Activated CD4-positive, alpha-beta T cell treated with anti-CD3 and anti-CD28 coated beads, Interleukin-2, amount 10 ng/mL, durations not matched to agents 24 days and 14 days (primary cell): ENCODE measurements at regions not wholly inside any gene's neighbourhood (a gene's known extent, or its start where the extent isn't known, plus 50 kb on each side); places are given as distances from the start of the nearest gene placed in this dataset.
"Not testable (repeated sequence)": the region's sequence is repeated elsewhere in the genome, so short reads cannot be mapped to it uniquely, and the experiment has no call there.

Experiments used
- DNase-seq: peaks from one replicate; pipeline ENCODE4 v3.0.0; 2022
- H3K27ac Mint-ChIP-seq: one replicate; pipeline ENCODE4 v1.8.0; 2022; ENCODE audit warnings: mild to moderate bottlenecking, mixed read lengths
- H3K27me3 Mint-ChIP-seq: one replicate; pipeline ENCODE4 v1.8.0; 2022; ENCODE audit warnings: mixed read lengths
- H3K36me3 Mint-ChIP-seq: one replicate; pipeline ENCODE4 v1.8.0; 2022; ENCODE audit warnings: low read depth, mild to moderate bottlenecking, mixed read lengths
- H3K4me1 Mint-ChIP-seq: one replicate; pipeline ENCODE4 v1.8.0; 2021; ENCODE audit warnings: mixed read lengths
- H3K4me3 Mint-ChIP-seq: one replicate; pipeline ENCODE4 v1.8.0; 2022; ENCODE audit warnings: mild to moderate bottlenecking, moderate library complexity, mixed read lengths
- H3K9me3 Mint-ChIP-seq: one replicate; pipeline ENCODE4 v1.8.0; 2021; ENCODE audit warnings: mixed read lengths
- intact Hi-C: fragments of 100-400 bp; cut with micrococcal nuclease; formaldehyde crosslinking; loops from one replicate; pipeline ENCODE4 v1.15.1; 2023

DNA sequence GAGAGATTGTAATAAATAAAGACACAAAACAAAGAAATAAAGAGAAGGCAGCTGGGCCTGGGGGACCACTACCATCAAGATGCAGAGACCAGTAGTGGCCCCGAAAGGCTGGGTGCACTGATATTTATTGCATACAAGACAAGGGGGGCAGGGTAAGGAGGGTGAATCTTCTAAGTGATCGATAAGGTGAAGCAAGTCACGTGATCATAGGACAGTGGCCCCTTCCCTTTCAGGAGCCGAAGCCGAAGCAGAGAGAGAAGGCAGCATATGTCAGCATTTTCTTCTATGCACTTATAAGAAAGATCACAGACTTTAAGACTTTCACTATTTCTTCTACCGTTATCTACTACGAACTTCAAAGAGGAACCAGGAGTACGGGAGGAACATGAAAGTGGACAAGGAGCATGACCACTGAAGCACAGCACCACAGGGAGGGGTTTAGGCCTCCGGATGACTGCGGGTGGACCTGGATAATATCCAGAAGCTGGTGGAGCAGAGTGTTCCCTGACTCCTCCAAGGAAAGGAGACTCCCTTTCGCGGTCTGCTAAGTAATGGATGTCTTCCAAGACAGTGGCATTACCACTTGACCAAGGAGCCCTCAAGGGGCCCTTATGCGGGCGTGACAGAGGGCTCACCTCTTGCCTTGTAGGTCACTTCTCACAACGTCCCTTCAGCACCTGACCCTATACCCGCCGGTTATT lies 126.4 kb downstream of the RBM46 start:
- H3K9me3 Mint-ChIP-seq, DNase-seq, H3K4me1 Mint-ChIP-seq, H3K36me3 Mint-ChIP-seq, intact Hi-C loops, H3K27me3 Mint-ChIP-seq, H3K27ac Mint-ChIP-seq, H3K4me3 Mint-ChIP-seq: not testable (repeated sequence)

DNA sequence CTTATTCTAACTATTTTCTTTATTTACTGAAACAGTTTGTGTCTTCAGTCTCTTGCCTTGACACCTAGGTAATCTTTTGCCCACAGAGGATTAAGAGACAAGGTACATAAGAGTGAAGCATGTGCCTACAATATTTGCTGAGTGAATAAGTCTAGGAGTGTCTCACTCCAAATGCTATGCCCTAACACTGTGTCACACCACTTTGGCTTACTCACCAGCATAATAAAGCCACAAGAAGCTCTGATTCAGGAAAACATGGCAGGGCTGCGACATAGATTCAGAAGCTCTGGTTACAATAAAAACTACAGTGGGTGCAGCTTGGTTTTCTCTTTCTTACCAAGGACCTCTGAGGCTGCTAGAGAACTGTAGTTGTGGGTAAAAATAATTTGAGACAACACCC lies 127.1 kb downstream of the RBM46 start:
- Mint-ChIP-seq H3K36me3 (no peaks in the 10 kb centered on the region), H3K4me1 (no peaks in the 10 kb centered on the region), H3K4me3 (no peak overlapping the region), H3K27ac (no peak overlapping the region), H3K27me3 (no peaks in the 10 kb centered on the region), H3K9me3 (no peaks in the 10 kb centered on the region)
- no peak for DNase-seq
- intact Hi-C loops = no loop called here

GRCh38 chr4:154911097-154911496 lies 130.0 kb downstream of the RBM46 start:
- Mint-ChIP-seq H3K27me3 (no peaks in the 10 kb centered on the region), H3K4me3 (no peak overlapping the region), H3K4me1 (no peaks in the 10 kb centered on the region), H3K9me3 (no peaks in the 10 kb centered on the region), H3K27ac (no peak overlapping the region), H3K36me3 (no peaks in the 10 kb centered on the region)
- no peak for DNase-seq
- intact Hi-C loops = no loop called here

- Mint-ChIP-seq H3K4me1 (no peaks in the 10 kb centered on the region), H3K27ac (no peak overlapping the region), H3K4me3 (no peak overlapping the region), H3K27me3 (no peaks in the 10 kb centered on the region), H3K36me3 (no peaks in the 10 kb centered on the region), H3K9me3 (no peaks in the 10 kb centered on the region)
- intact Hi-C loops = no loop called here
- no peak for DNase-seq
These were observed 130.6 kb downstream of the RBM46 start for GRCh38 chr4:154911608-154912098.

GRCh38 chr4:154916068-154916467 lies 135.0 kb downstream of the RBM46 start:
- Mint-ChIP-seq H3K4me1 (no peaks in the 10 kb centered on the region), H3K27me3 (no peaks in the 10 kb centered on the region), H3K36me3 (no peaks in the 10 kb centered on the region), H3K4me3 (no peak overlapping the region), H3K27ac (no peak overlapping the region), H3K9me3 (no peaks in the 10 kb centered on the region)
- DNase-seq = no peak
- intact Hi-C loops = no loop called here

- no peak overlapping the region for H3K4me3 Mint-ChIP-seq
These were observed 146.1 kb downstream of the RBM46 start for GRCh38 chr4:154927126-154927680.

GRCh38 chr4:154928640-154929257 lies 147.7 kb downstream of the RBM46 start:
- Mint-ChIP-seq H3K27me3 (no peaks in the 10 kb centered on the region), H3K4me3 (no peak overlapping the region), H3K9me3 (peaks cover 3% of the 10 kb centered on the region), H3K36me3 (no peaks in the 10 kb centered on the region), H3K4me1 (no peaks in the 10 kb centered on the region), H3K27ac (no peak overlapping the region)
- intact Hi-C loops = no loop called here
- no peak for DNase-seq

More at GRCh38 chr4:154927126-154927680, 146.1 kb downstream of the RBM46 start:
- Mint-ChIP-seq H3K4me1 (no peaks in the 10 kb centered on the region), H3K36me3 (no peaks in the 10 kb centered on the region), H3K9me3 (peaks cover 3% of the 10 kb centered on the region), H3K27me3 (no peaks in the 10 kb centered on the region), H3K27ac (no peak overlapping the region)
- no peak for DNase-seq
- intact Hi-C loops = no loop called here

- H3K36me3 Mint-ChIP-seq = no peaks in the 10 kb centered on the region
- intact Hi-C loops = no loop called here
- H3K27ac Mint-ChIP-seq = no peak overlapping the region
- peaks cover 4% of the 10 kb centered on the region for H3K9me3 Mint-ChIP-seq
- H3K27me3 Mint-ChIP-seq = no peaks in the 10 kb centered on the region
- no peak for DNase-seq
- H3K4me1 Mint-ChIP-seq = no peaks in the 10 kb centered on the region
- H3K4me3 Mint-ChIP-seq = no peak overlapping the region
These were observed 155.8 kb downstream of the RBM46 start for GRCh38 chr4:154936873-154937272.

GRCh38 chr4:154939851-154940250 lies 158.8 kb downstream of the RBM46 start:
- peaks cover 4% of the 10 kb centered on the region for H3K9me3 Mint-ChIP-seq
- intact Hi-C loops = no loop called here

DNA sequence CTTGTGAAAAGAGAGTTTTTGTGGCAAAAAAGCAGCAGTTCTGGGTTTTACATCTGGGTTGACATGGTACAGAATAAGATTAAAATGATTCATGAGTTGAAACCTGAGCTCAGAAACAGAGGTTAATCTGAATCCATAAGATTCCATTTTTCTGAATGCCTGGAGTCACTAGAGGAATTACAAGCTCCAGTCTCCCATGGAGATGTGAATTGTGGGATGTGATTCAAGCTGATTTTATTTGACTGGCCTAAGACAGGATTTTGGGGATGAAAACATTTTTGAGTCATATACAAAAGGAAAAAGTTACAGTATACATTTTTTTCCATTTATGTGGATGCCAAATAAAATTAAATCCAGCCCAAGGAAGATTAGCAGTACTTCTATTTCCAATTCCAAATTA lies 161.1 kb downstream of the RBM46 start:
- H3K27ac Mint-ChIP-seq = no peak overlapping the region
- H3K36me3 Mint-ChIP-seq = no peaks in the 10 kb centered on the region
- H3K27me3 Mint-ChIP-seq = no peaks in the 10 kb centered on the region
- intact Hi-C loops = no loop called here
- no peaks in the 10 kb centered on the region for H3K9me3 Mint-ChIP-seq
- no peaks in the 10 kb centered on the region for H3K4me1 Mint-ChIP-seq
- DNase-seq = no peak
- H3K4me3 Mint-ChIP-seq = no peak overlapping the region

More at GRCh38 chr4:154939851-154940250, 158.8 kb downstream of the RBM46 start:
- Mint-ChIP-seq H3K27ac (no peak overlapping the region), H3K4me1 (no peaks in the 10 kb centered on the region), H3K4me3 (no peak overlapping the region), H3K36me3 (no peaks in the 10 kb centered on the region), H3K27me3 (no peaks in the 10 kb centered on the region)
- no peak for DNase-seq

DNA sequence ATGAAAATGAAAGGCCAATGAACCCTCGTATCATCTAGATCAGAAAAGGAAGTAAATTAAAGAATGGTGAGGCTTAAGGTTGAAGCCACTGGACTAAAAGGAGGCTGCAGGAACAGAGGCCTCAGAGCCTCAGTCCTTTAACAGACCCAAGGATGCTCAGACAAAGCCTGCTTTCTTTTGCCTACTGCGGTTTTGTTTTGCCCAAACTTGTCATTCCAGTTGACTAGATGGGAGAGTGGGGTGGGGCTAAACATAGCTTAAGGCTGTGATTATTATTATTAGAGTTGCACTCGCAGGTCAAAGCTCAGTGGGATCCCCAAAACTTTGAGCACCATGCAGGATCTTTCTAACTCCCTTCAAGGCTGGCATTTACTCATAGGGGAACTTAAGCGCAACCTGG lies 163.9 kb downstream of the RBM46 start:
- Mint-ChIP-seq H3K27ac (no peak overlapping the region), H3K27me3 (no peaks in the 10 kb centered on the region), H3K36me3 (no peaks in the 10 kb centered on the region), H3K4me3 (no peak overlapping the region), H3K4me1 (no peaks in the 10 kb centered on the region), H3K9me3 (no peaks in the 10 kb centered on the region)
- DNase-seq = no peak
- intact Hi-C loops = no loop called here

DNA sequence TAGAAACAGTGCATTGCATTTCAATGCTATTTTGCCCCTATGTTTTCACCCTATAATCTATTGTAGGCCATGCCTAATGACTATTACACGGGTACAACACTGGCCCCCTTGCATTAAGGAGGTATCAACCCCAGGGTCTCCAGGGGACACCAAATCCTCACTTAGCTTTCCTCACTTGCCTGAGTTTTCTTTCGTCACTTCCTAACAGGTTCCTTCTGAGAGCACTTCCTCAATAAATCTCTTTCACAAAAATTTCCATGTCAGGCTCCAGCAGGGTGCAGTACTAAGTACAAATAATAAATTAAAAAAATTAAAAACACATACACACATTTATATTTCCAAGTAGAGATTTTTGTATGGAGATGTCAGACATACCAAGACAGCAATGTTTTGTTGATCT lies 165.0 kb downstream of the RBM46 start:
- Mint-ChIP-seq H3K36me3 (no peaks in the 10 kb centered on the region), H3K9me3 (no peaks in the 10 kb centered on the region), H3K4me1 (no peaks in the 10 kb centered on the region), H3K4me3 (no peak overlapping the region), H3K27ac (no peak overlapping the region), H3K27me3 (no peaks in the 10 kb centered on the region)
- DNase-seq = no peak
- intact Hi-C loops = no loop called here

DNA sequence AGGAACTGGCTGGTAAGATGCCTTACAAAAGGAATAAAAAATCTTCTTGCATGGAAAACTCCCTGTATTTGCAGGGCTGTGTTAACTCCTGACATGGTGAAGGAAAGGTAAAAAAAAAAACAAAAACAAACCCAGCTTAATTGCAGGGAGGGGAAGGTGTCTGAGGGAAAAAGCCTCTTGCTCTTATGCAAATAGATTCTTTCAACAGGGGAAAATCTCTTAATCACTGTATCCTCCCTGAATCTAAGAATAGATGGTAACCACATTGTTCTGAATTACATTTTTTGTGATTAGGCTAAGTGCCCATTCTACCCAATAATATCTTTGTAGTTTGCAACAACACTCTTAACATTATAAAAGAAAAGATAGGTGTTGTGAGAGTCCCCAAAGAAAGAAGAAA lies 172.6 kb downstream of the RBM46 start:
- Mint-ChIP-seq H3K27me3 (no peaks in the 10 kb centered on the region), H3K4me1 (no peaks in the 10 kb centered on the region), H3K36me3 (no peaks in the 10 kb centered on the region), H3K9me3 (no peaks in the 10 kb centered on the region), H3K4me3 (no peak overlapping the region), H3K27ac (no peak overlapping the region)
- no peak for DNase-seq
- intact Hi-C loops = no loop called here

- H3K9me3 Mint-ChIP-seq = no peaks in the 10 kb centered on the region
- no peaks in the 10 kb centered on the region for H3K36me3 Mint-ChIP-seq
- no peaks in the 10 kb centered on the region for H3K4me1 Mint-ChIP-seq
- H3K4me3 Mint-ChIP-seq = no peak overlapping the region
- no peaks in the 10 kb centered on the region for H3K27me3 Mint-ChIP-seq
- intact Hi-C loops = no loop called here
- DNase-seq = no peak
- H3K27ac Mint-ChIP-seq = no peak overlapping the region
These were observed 173.0 kb downstream of the RBM46 start for GRCh38 chr4:154954117-154954516.
